ENCODE measurements at regions not wholly inside any gene's neighbourhood (a gene's known extent, or its start where the extent isn't known, plus 50 kb on each side); places are given as distances from the start of the nearest gene placed in this dataset.

DNA sequence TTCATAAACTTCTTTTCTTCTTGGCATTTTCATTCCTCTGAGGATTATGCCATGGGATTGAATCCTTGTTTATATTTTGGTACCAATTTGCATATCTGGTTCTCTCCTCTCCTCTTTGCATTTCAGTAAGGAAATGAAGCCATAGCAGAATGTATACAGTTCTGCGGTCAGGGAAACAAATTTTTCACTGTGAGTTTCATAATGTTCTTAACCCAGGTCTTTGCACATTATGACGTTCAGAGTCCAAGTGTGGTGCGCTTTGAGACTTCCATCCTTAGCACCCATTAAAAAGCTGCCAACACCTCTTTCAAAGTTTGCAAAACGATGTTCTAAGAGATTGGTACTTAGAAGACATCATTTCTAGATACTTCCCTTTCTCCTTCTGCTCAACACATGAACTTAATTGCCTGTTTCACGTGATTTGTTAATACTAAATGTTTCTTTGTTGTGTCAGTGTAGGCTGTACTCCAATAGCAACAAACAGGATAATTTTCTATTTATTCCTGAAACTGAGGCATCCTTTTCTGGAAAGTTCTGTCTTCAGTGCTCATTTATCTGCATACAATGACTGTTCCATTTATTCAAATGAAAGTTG lies 953.1 kb upstream of the NR2F2 start:
- DNase-seq, result no peak
- ATAC-seq, result no peak

DNA sequence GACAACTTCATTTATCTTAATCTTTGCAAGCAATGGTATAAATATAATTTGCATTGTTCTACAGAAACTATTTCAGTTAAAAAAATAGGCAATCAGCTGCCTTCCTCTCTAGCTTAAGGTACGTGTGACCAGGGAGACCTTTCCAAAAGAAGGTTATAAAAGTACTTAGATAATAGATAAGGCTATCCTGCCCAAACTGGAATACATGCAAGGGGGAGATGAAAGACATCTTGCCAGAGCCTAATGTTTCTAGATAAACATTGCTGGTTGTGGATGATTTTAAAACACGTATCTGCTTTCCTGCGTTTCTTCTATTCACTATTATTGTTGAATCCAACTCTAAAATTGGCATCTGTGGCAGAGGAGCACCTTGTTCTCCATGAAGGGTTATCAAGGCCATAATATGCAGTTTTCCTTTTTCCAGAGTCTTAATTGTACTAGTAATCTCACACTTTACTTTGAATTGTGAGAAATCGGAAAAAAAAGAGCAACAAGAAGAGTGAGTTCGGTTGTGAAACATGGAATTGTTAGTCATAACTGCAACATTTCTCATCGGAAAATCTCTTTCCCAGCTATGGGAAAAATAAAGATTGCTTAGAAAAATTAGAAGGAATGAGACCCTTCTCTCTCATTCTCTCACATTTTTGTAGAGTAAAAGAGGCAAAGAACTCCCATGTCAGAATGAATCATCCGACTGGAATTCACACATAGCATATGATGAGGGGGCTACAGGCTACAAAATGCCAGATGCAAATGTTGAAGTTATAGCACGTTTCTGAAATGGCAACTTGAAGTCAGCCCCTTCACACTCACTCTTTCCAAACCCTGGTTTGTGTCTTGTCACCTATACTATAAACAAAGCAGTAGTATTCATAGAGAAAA lies 936.1 kb upstream of the NR2F2 start:
- ATAC-seq, result no peak
- no peak for DNase-seq

GRCh38 chr15:95400428-95400827 lies 930.1 kb upstream of the NR2F2 start:
- ATAC-seq (no peak), DNase-seq (no peak)

GRCh38 chr15:95401587-95401986 lies 928.9 kb upstream of the NR2F2 start:
- ATAC-seq (no peak), DNase-seq (no peak)

- ATAC-seq (no peak), DNase-seq (no peak)
Observed at GRCh38 chr15:95405447-95405846, 925.1 kb upstream of the NR2F2 start.

DNA sequence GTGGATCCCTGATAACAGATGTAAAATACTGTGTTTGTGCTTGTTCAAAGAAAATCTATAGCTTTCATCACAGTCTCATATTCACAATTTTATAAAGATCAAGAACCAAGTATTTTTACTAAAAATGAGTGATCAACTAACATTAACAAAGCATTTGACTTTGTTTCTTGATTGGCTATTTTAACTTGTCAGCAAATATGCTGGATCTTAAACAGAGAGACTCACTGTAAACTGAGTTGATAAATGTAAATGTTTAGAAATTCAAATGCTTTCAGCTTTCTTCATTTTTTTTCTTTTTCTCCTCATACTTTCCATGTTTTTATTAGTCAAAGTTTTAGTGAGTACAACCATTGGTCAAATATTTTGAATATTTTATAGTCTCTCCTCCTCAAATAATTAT lies 923.0 kb upstream of the NR2F2 start:
- DNase-seq (no peak), ATAC-seq (no peak)

DNA sequence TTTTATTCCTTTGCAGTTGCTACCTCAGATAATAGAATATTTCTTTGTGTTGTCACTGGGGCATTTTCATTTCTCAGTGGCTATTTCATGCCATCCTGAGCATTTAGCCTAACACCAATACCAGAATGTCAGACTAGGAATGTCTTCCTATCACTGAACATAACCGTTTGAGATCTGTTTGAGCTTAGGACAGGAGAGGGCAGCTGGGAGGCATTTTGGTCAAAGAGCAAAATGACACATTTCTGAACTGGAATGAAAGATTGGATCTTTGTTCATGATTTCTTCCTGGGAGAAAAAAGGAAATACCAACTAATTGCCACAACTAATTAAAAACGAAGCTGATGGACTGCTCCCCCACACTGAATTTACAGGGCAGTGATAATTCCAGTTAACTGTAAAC lies 921.3 kb upstream of the NR2F2 start:
- DNase-seq (no peak), ATAC-seq (no peak)

GRCh38 chr15:95409626-95410310 lies 920.7 kb upstream of the NR2F2 start:
- no peak for ATAC-seq
- DNase-seq, result no peak

- no peak for ATAC-seq
- DNase-seq, result no peak
Observed at GRCh38 chr15:95410757-95411156, 919.7 kb upstream of the NR2F2 start.

- ATAC-seq (no peak), DNase-seq (no peak)
Observed at GRCh38 chr15:95416576-95416975, 913.9 kb upstream of the NR2F2 start.

GRCh38 chr15:95417761-95418160 lies 912.7 kb upstream of the NR2F2 start:
- DNase-seq (no peak), ATAC-seq (no peak)

DNA sequence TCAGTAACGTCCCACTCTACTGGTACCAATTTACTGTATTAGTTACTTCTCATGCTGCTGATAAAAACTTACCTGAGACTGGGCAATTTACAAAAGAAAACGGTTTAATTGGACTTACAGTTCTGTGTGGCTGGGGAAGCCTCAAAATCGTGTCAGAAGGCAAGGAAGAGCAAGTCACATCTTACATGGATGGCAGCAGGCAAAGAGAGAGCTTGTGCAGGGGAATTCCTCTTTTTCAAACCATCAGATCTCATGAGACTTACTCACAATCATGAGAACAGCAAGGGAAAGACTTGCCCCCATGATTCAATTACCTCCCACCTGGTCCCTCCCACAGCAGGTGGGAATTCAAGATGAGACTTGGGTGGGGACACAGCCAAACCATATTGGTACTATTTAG lies 908.2 kb upstream of the NR2F2 start:
- DNase-seq (no peak), ATAC-seq (no peak)

DNA sequence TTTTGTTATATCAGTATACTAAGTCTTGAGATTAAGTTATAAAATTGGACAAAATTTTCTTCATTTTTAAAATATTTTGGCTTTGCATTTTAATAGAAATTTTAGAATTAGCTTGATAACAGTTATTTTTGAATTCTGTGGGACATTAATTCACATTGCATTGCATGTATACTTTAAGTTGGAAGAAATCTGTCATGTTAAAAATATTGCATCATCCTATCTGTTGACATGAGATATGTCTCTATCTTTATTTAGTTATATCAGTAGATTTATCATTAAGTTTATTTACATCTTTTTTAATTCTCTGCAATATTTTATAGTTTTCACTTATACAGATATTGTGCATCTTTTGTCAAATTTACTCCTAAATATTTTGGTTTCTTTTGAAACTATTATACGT lies 904.6 kb upstream of the NR2F2 start:
- ATAC-seq (no peak), DNase-seq (no peak)

DNA sequence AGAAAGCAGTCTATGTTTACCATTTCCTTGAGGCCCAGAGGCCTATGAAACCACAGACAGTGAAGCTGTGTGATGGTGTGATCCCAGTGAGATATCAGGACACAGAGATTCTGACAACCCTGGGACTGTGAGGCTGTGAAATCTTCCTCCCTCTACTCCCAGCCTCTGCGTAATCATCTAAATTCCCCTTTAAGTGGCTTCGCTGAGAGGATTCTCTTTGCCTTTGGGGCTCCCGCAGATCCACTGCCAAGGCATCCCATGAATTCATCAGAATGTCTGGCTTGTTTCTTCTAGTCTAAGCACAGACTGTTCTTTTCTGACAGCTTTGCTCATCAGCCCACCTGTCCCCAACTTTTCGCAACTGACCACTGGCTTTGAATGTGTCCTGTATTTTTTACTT lies 901.2 kb upstream of the NR2F2 start:
- DNase-seq (no peak), ATAC-seq (no peak)

DNA sequence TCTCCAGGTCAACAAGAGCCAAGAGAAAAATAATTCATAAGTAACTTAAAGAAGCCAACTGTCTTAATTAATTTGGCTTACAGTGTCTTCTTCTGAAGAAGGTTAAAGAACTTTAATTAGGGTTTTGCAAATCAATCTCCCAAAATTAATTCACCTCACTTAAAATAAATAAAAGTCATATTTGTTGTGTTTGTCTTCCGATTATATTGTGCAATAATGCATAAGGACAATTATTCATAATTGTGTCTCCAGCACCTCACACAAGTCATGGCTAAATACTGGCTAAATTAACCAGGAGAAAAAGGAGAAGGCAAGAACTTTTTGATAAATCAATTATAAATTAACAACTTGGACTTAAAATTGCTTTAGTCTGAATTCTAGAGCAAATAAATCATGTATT lies 899.0 kb upstream of the NR2F2 start:
- DNase-seq (no peak), ATAC-seq (no peak)

GRCh38 chr15:95432878-95433405 lies 897.6 kb upstream of the NR2F2 start:
- ATAC-seq, result no peak
- no peak for DNase-seq

DNA sequence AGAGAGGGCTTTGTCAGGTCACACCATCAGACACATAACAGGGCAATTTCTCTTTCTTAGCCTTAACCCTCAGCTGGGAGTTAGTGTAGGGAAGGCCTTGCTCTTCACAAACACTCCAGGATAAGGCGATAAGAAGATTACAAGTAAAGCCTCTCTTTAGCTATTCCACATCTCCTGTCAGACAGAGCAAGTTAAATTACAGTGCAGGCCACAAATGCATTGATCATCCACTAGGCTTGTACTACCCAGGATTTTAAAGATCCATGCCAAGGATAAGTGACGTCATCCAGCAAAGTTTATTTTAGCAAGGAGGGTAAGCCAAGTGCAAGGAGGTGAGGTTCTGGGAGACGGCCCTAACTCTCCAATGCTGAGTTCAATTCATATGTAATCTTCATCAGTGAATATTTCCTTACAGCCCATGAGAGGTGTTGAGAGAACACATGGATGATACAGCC lies 890.6 kb upstream of the NR2F2 start:
- DNase-seq, result no peak
- no peak for ATAC-seq

- ATAC-seq (no peak), DNase-seq (no peak)
Observed at GRCh38 chr15:95440712-95441111, 889.8 kb upstream of the NR2F2 start.

DNA sequence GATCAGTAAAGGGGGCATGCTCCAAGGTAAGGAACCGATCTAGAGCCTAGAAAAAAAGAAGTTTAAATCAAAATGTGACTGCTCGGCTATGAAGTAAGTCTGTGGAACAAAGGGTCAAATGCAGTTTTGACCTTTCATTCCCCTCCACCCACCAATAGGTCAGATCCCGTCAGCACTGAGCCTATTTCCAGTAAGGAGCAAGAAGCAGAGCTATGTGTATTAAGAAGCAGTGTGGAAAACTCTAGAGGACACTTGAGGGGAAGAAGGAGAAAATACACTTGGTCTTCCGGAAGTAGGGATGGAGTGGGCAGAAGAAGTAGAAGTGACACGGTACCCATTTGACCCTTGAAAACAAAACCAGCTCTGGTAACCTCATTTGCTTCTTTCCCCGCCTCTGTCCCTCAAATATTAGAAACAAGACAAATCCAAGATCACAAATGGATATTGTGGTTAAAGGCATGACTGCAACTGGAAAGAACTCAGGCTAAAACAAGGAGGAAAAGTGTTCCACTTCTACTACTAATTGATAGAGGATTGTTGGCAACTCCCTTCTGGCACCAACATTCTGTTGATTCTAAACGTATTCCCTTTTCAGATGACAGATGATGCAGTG lies 888.3 kb upstream of the NR2F2 start:
- no peak for DNase-seq
- no peak for ATAC-seq

- no peak for ATAC-seq
- no peak for DNase-seq
Observed at GRCh38 chr15:95444860-95445259, 885.6 kb upstream of the NR2F2 start.

DNA sequence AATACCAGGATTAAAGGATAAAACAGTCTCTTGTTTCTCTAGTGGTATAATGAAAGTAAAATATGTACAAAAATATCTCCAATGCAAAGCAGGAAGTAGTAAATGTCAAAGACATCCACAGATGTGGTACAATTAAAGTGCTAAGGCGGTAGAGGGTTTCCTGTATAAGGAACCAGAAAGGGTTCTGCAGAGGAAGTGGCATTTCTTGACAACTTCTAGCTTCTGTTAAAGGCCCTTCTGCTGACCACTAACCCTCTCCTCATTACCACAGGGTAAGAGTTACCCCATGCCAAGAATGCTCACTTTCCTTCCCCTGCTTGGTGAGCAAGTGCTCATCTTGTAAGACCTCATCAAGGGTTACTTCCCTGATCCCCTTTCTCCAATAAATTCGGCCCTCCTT lies 883.6 kb upstream of the NR2F2 start:
- ATAC-seq (peak; percentile 95), DNase-seq (peak; percentile 14)

GRCh38 chr15:95447486-95447885 lies 883.0 kb upstream of the NR2F2 start:
- DNase-seq, result no peak
- ATAC-seq, result no peak
